Forelimb muscle (tissue), 1 donor: ENCODE measurements at regions not wholly inside any gene's neighbourhood (a gene's known extent, or its start where the extent isn't known, plus 50 kb on each side); places are given as distances from the start of the nearest gene placed in this dataset.

Experiments used
- DNase-seq: peaks from one replicate; pipeline ENCODE4 v3.0.0-alpha.2; 2013; ENCODE audit warnings: low read depth

- DNase-seq: no peak
Observed at GRCh38 chr4:178028481-178028880, 586.2 kb upstream of the AGA start.

- DNase-seq: no peak
Observed at GRCh38 chr4:178037459-178038214, 595.4 kb upstream of the AGA start.

- DNase-seq: no peak
Observed at GRCh38 chr4:178056996-178057395, 614.8 kb upstream of the AGA start.

GRCh38 chr4:178063568-178063967, 621.3 kb upstream of the AGA start:
- no peak for DNase-seq

- DNase-seq: no peak
Observed at GRCh38 chr4:178066338-178066941, 624.2 kb upstream of the AGA start.

- no peak for DNase-seq
Observed at GRCh38 chr4:178068136-178068535, 625.9 kb upstream of the AGA start.

- DNase-seq: no peak
Observed at GRCh38 chr4:178070163-178070562, 627.9 kb upstream of the AGA start.

- no peak for DNase-seq
Observed at GRCh38 chr4:178080312-178080711, 638.1 kb upstream of the AGA start.

- DNase-seq: no peak
Observed at GRCh38 chr4:178081176-178081575, 638.9 kb upstream of the AGA start.

GRCh38 chr4:178081896-178082295, 639.7 kb upstream of the AGA start:
- DNase-seq: no peak

GRCh38 chr4:178082906-178083305, 640.7 kb upstream of the AGA start:
- DNase-seq: no peak

- no peak for DNase-seq
Observed at GRCh38 chr4:178083968-178084367, 641.7 kb upstream of the AGA start.

- no peak for DNase-seq
Observed at GRCh38 chr4:178086320-178086719, 644.1 kb upstream of the AGA start.

GRCh38 chr4:178090640-178091411, 648.6 kb upstream of the AGA start:
- DNase-seq: no peak

- DNase-seq: no peak
Observed at GRCh38 chr4:178102139-178102538, 659.9 kb upstream of the AGA start.

- no peak for DNase-seq
Observed at GRCh38 chr4:178105242-178105641, 663.0 kb upstream of the AGA start.

- DNase-seq: no peak
Observed at GRCh38 chr4:178136736-178137345, 694.6 kb upstream of the AGA start.

GRCh38 chr4:178137732-178138471, 695.7 kb upstream of the AGA start:
- DNase-seq: no peak

GRCh38 chr4:178138491-178138890, 696.3 kb upstream of the AGA start:
- DNase-seq: no peak

GRCh38 chr4:178140326-178140915, 698.2 kb upstream of the AGA start:
- DNase-seq: no peak

GRCh38 chr4:178142724-178143123, 700.5 kb upstream of the AGA start:
- no peak for DNase-seq
